ENCODE measurements at regions not wholly inside any gene's neighbourhood (a gene's known extent, or its start where the extent isn't known, plus 50 kb on each side); places are given as distances from the start of the nearest gene placed in this dataset.
"Not testable (repeated sequence)": the region's sequence is repeated elsewhere in the genome, so short reads cannot be mapped to it uniquely, and the experiment has no call there.

- DNase-seq, result not testable (repeated sequence)
Measured at GRCh38 chr14:105662043-105662442, 135.7 kb downstream of the TMEM121 start.

- not testable (repeated sequence) for DNase-seq
Measured at GRCh38 chr14:105662592-105662991, 136.2 kb downstream of the TMEM121 start.

GRCh38 chr14:105663323-105663722 lies 136.9 kb downstream of the TMEM121 start:
- DNase-seq, result not testable (repeated sequence)

GRCh38 chr14:105663818-105664596 lies 137.6 kb downstream of the TMEM121 start:
- not testable (repeated sequence) for DNase-seq

GRCh38 chr14:105664691-105665090 lies 138.3 kb downstream of the TMEM121 start:
- no peak for DNase-seq

GRCh38 chr14:105665247-105665950 lies 139.0 kb downstream of the TMEM121 start:
- DNase-seq, result no peak

- DNase-seq, result no peak
Measured at GRCh38 chr14:105665951-105666277, 139.5 kb downstream of the TMEM121 start.

- DNase-seq, result no peak
Measured at GRCh38 chr14:105666420-105666819, 140.0 kb downstream of the TMEM121 start.

GRCh38 chr14:105666991-105667662 lies 140.7 kb downstream of the TMEM121 start:
- not testable (repeated sequence) for DNase-seq

- not testable (repeated sequence) for DNase-seq
Measured at GRCh38 chr14:105667663-105668020, 141.3 kb downstream of the TMEM121 start.

GRCh38 chr14:105668021-105668420 lies 141.6 kb downstream of the TMEM121 start:
- DNase-seq, result not testable (repeated sequence)

GRCh38 chr14:105668471-105669230 lies 142.3 kb downstream of the TMEM121 start:
- DNase-seq, result not testable (repeated sequence)

- not testable (repeated sequence) for DNase-seq
Measured at GRCh38 chr14:105669231-105669610, 142.8 kb downstream of the TMEM121 start.

- DNase-seq, result not testable (repeated sequence)
Measured at GRCh38 chr14:105669646-105670045, 143.3 kb downstream of the TMEM121 start.

GRCh38 chr14:105672450-105673200 lies 146.2 kb downstream of the TMEM121 start:
- not testable (repeated sequence) for DNase-seq

GRCh38 chr14:105675433-105675832 lies 149.1 kb downstream of the TMEM121 start:
- not testable (repeated sequence) for DNase-seq

GRCh38 chr14:105675905-105676670 lies 149.7 kb downstream of the TMEM121 start:
- not testable (repeated sequence) for DNase-seq

- not testable (repeated sequence) for DNase-seq
Measured at GRCh38 chr14:105678057-105678456, 151.7 kb downstream of the TMEM121 start.

- not testable (repeated sequence) for DNase-seq
Measured at GRCh38 chr14:105678996-105679958, 152.9 kb downstream of the TMEM121 start.

Measured in inflammatory macrophage (primary cell).